Neural cell (in vitro differentiated cells): ENCODE measurements at regions not wholly inside any gene's neighbourhood (a gene's known extent, or its start where the extent isn't known, plus 50 kb on each side); places are given as distances from the start of the nearest gene placed in this dataset.

Experiments
- H2AFZ ChIP-seq: fragments of 200-600, 300-800 bp; sonication (generic), shearing (Covaris generic); 2 replicates; pipeline ENCODE4 v1.6.0; 2014; ENCODE audit warnings: low read depth, mild to moderate bottlenecking, antibody characterized with exemption, low read length, moderate library complexity
- H3F3A ChIP-seq: fragments of 200-600 bp; shearing (Covaris generic); 2 replicates; pipeline ENCODE4 v1.6.1; 2016; ENCODE audit warnings: mild to moderate bottlenecking, moderate library complexity, mixed read lengths, antibody characterized with exemption, low read length; ENCODE audit not compliant: insufficient read depth, poor library complexity, severe bottlenecking
- H3K27ac ChIP-seq: fragments of 200-600, 300-800 bp; sonication (generic), shearing (Covaris generic); 2 replicates; pipeline ENCODE4 v1.5.1; 2014; ENCODE audit warnings: mild to moderate bottlenecking, low read length, moderate library complexity
- H3K27me3 ChIP-seq: fragments of 300-800, 200-600 bp; sonication (generic), shearing (Covaris generic); 2 replicates; pipeline ENCODE4 v1.6.0; 2014; ENCODE audit warnings: mild to moderate bottlenecking, low read depth, low read length, moderate library complexity; ENCODE audit not compliant: insufficient read depth
- H3K36me3 ChIP-seq: fragments of 300-800, 200-600 bp; sonication (generic), shearing (Covaris generic); 2 replicates; pipeline ENCODE4 v1.5.1; 2014; ENCODE audit warnings: mild to moderate bottlenecking, antibody characterized with exemption, low read length, moderate library complexity; ENCODE audit not compliant: insufficient read depth
- H3K4me2 ChIP-seq: fragments of 300-800, 200-600 bp; sonication (generic), shearing (Covaris generic); 2 replicates; pipeline ENCODE4 v1.6.0; 2014; ENCODE audit warnings: mild to moderate bottlenecking, low read length
- H3K4me3 ChIP-seq: fragments of 300-800, 200-600 bp; sonication (generic), shearing (Covaris generic); 2 replicates; pipeline ENCODE4 v1.5.1; 2014; ENCODE audit warnings: mild to moderate bottlenecking, low read length, moderate library complexity
- H3K79me2 ChIP-seq: fragments of 200-600 bp; shearing (Covaris generic); replicated peaks from 2 replicates; pipeline ENCODE4 v1.6.0; 2014; ENCODE audit warnings: mild to moderate bottlenecking, low read length, moderate library complexity; ENCODE audit not compliant: insufficient read depth
- H3K9ac ChIP-seq: fragments of 300-800, 200-600 bp; sonication (generic), shearing (Covaris generic); 2 replicates; pipeline ENCODE4 v1.6.1; 2016; ENCODE audit warnings: mild to moderate bottlenecking, low read length, mixed read lengths
- H3K9me2 ChIP-seq: fragments of 200-600 bp; shearing (Covaris generic); 2 replicates; pipeline ENCODE4 v1.6.1; 2016; ENCODE audit warnings: mild to moderate bottlenecking, low read length, mixed read lengths; ENCODE audit not compliant: insufficient read depth
- H3K9me3 ChIP-seq: fragments of 200-600, 300-800 bp; sonication (generic), shearing (Covaris generic); 2 replicates; pipeline ENCODE4 v1.6.1; 2016; ENCODE audit warnings: mild to moderate bottlenecking, mixed run types, low read length, moderate library complexity, mixed read lengths
- H4K20me1 ChIP-seq: fragments of 200-600 bp; shearing (Covaris generic); 2 replicates; pipeline ENCODE4 v1.6.1; 2016; ENCODE audit warnings: mild to moderate bottlenecking, mixed run types; ENCODE audit not compliant: insufficient read depth
- EP300 ChIP-seq: fragments of 450-650 bp; conservative IDR thresholded peaks from 2 replicates; pipeline ENCODE4 v1.6.1; 2014; ENCODE audit warnings: antibody characterized with exemption, mild to moderate bottlenecking, moderate library complexity; ENCODE audit not compliant: poor library complexity, severe bottlenecking
- EZH2 ChIP-seq: fragments of 200-600, 300-800 bp; shearing (Covaris generic), sonication (generic); IDR thresholded peaks from 2 replicates; pipeline ENCODE4 v1.6.1; 2014; ENCODE audit warnings: antibody characterized with exemption, low read length, borderline replicate concordance, mild to moderate bottlenecking; ENCODE audit not compliant: insufficient read depth, poor library complexity, severe bottlenecking
- MXI1 ChIP-seq: fragments of 450-650 bp; conservative IDR thresholded peaks from 2 replicates; pipeline ENCODE4 v1.6.1; 2014; ENCODE audit warnings: antibody characterized with exemption, mild to moderate bottlenecking; ENCODE audit not compliant: poor library complexity, severe bottlenecking
- POLR2AphosphoS5 ChIP-seq: IDR thresholded peaks from 2 replicates; pipeline ENCODE4 v1.6.1; 2012
- RAD21 ChIP-seq: fragments of 450-650 bp; conservative IDR thresholded peaks from 2 replicates; pipeline ENCODE4 v1.6.1; 2014; ENCODE audit warnings: antibody characterized with exemption, mild to moderate bottlenecking, moderate library complexity
- SMC3 ChIP-seq: fragments of 450-650 bp; conservative IDR thresholded peaks from 2 replicates; pipeline ENCODE4 v1.6.1; 2014; ENCODE audit warnings: antibody characterized with exemption, mild to moderate bottlenecking, moderate library complexity; ENCODE audit not compliant: poor library complexity
- TAF1 ChIP-seq: IDR thresholded peaks from 2 replicates; pipeline ENCODE4 v1.6.1; 2012; ENCODE audit warnings: low read depth
- TF ChIP-seq, protein P1 (sequence below): IDR thresholded peaks from 2 replicates; pipeline ENCODE4 v1.6.1; 2012; ENCODE audit warnings: borderline replicate concordance
- TF ChIP-seq, protein P2 (sequence below): fragments of 450-650 bp; IDR thresholded peaks from 2 replicates; pipeline ENCODE4 v1.5.1; 2014; ENCODE audit warnings: antibody characterized with exemption, mild to moderate bottlenecking, moderate library complexity; ENCODE audit not compliant: poor library complexity, severe bottlenecking

DNA sequence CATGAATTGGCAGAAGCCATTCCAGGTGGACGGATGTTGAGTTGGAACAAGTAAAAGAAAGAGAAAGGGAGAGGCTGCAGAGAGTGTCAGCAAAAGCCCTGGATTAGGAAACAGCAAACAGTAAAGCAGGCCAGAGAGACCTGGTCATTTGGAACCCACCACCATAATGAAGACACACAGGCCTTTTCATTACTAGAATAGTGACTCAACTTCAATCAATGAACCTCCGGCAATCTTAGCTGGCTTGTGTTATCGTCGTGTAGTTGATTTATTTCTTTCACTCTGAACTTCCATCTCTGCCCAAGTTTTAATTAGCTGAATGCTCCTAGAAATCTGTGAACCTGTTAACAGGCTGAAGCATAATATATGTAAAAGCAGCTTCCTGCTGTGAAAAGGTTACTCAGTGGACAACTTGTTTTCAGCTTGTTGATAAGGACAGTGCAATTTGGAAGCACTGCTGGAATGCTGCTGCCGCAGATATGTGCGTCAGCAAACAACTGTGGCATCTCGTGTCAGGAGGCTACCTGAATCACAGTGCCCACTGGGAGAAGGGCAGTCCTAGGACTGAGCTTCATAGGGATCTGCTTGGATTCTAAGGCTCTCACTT is 68.8 kb downstream of the SPANXN4 start:
- Histone ChIP-seq H3K4me3 (no peak overlapping the region), H3K9me3 (no peaks in the 10 kb centered on the region), H3K27ac (no peak overlapping the region), H3K27me3 (no peaks in the 10 kb centered on the region), H3K36me3 (no peaks in the 10 kb centered on the region), H4K20me1 (no peaks in the 10 kb centered on the region), H3K79me2 (no peaks in the 10 kb centered on the region), H3K9me2 (no peaks in the 10 kb centered on the region), H3K9ac (no peak overlapping the region), H3K4me2 (no peak overlapping the region), H2AFZ (no peak overlapping the region), H3F3A (no peaks in the 10 kb centered on the region)
- TF ChIP-seq TAF1 = no peak
- TF ChIP-seq POLR2AphosphoS5 = no peak
- no peak for TF ChIP-seq EZH2
- TF ChIP-seq MXI1 = no peak
- no peak for TF ChIP-seq EP300
- TF ChIP-seq SMC3 = no peak
- TF ChIP-seq, protein P1, sequence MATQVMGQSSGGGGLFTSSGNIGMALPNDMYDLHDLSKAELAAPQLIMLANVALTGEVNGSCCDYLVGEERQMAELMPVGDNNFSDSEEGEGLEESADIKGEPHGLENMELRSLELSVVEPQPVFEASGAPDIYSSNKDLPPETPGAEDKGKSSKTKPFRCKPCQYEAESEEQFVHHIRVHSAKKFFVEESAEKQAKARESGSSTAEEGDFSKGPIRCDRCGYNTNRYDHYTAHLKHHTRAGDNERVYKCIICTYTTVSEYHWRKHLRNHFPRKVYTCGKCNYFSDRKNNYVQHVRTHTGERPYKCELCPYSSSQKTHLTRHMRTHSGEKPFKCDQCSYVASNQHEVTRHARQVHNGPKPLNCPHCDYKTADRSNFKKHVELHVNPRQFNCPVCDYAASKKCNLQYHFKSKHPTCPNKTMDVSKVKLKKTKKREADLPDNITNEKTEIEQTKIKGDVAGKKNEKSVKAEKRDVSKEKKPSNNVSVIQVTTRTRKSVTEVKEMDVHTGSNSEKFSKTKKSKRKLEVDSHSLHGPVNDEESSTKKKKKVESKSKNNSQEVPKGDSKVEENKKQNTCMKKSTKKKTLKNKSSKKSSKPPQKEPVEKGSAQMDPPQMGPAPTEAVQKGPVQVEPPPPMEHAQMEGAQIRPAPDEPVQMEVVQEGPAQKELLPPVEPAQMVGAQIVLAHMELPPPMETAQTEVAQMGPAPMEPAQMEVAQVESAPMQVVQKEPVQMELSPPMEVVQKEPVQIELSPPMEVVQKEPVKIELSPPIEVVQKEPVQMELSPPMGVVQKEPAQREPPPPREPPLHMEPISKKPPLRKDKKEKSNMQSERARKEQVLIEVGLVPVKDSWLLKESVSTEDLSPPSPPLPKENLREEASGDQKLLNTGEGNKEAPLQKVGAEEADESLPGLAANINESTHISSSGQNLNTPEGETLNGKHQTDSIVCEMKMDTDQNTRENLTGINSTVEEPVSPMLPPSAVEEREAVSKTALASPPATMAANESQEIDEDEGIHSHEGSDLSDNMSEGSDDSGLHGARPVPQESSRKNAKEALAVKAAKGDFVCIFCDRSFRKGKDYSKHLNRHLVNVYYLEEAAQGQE = no peak
- TF ChIP-seq, protein P2, sequence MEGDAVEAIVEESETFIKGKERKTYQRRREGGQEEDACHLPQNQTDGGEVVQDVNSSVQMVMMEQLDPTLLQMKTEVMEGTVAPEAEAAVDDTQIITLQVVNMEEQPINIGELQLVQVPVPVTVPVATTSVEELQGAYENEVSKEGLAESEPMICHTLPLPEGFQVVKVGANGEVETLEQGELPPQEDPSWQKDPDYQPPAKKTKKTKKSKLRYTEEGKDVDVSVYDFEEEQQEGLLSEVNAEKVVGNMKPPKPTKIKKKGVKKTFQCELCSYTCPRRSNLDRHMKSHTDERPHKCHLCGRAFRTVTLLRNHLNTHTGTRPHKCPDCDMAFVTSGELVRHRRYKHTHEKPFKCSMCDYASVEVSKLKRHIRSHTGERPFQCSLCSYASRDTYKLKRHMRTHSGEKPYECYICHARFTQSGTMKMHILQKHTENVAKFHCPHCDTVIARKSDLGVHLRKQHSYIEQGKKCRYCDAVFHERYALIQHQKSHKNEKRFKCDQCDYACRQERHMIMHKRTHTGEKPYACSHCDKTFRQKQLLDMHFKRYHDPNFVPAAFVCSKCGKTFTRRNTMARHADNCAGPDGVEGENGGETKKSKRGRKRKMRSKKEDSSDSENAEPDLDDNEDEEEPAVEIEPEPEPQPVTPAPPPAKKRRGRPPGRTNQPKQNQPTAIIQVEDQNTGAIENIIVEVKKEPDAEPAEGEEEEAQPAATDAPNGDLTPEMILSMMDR = no peak
- TF ChIP-seq RAD21 = no peak
